GM06990 (cell line): ENCODE measurements at regions not wholly inside any gene's neighbourhood (a gene's known extent, or its start where the extent isn't known, plus 50 kb on each side); places are given as distances from the start of the nearest gene placed in this dataset.
A peak's percentile ranks its signal among the peaks of the same experiment; 100 is the strongest.

Source experiments
- DNase-seq: peaks from one replicate; pipeline ENCODE4 v3.0.0-alpha.2; 2011; ENCODE audit not compliant: insufficient read length; ENCODE audit errors: extremely low read depth
- H3K27me3 ChIP-seq: replicated peaks from 2 replicates; pipeline ENCODE4 v1.6.0; 2011; ENCODE audit warnings: low read length; ENCODE audit not compliant: control insufficient read depth, insufficient read depth
- H3K36me3 ChIP-seq: 2 replicates; pipeline ENCODE4 v1.5.1; 2011; ENCODE audit warnings: low read length; ENCODE audit not compliant: control insufficient read depth, insufficient read depth
- H3K4me3 ChIP-seq: replicated peaks from 2 replicates; pipeline ENCODE4 v1.5.1; 2011; ENCODE audit warnings: low read depth, mild to moderate bottlenecking, control low read depth, low read length
- CTCF ChIP-seq: IDR thresholded peaks from 2 replicates; pipeline ENCODE4 v1.5.1; 2011; ENCODE audit warnings: low read length, control low read depth, mild to moderate bottlenecking, inconsistent platforms; ENCODE audit not compliant: insufficient read depth, poor library complexity, severe bottlenecking

- no peak for TF ChIP-seq CTCF
- DNase-seq: no peak
- Histone ChIP-seq H3K27me3 (no peaks in the 10 kb centered on the region), H3K4me3 (no peak overlapping the region), H3K36me3 (no peaks in the 10 kb centered on the region)
Observed at GRCh38 chr21:17930093-17930492, 110.9 kb upstream of the C21orf91 start.

- TF ChIP-seq CTCF: no peak
- H3K27me3 ChIP-seq: no peaks in the 10 kb centered on the region
- no peak for DNase-seq
- no peak overlapping the region for H3K4me3 ChIP-seq
- no peaks in the 10 kb centered on the region for H3K36me3 ChIP-seq
Observed at GRCh38 chr21:17929510-17929909, 110.4 kb upstream of the C21orf91 start.

GRCh38 chr21:17925899-17926298 lies 106.7 kb upstream of the C21orf91 start:
- no peaks in the 10 kb centered on the region for H3K27me3 ChIP-seq
- DNase-seq: no peak
- H3K36me3 ChIP-seq: no peaks in the 10 kb centered on the region
- TF ChIP-seq CTCF: peak; percentile 54
- H3K4me3 ChIP-seq: no peak overlapping the region

- Histone ChIP-seq H3K36me3 (no peaks in the 10 kb centered on the region), H3K27me3 (no peaks in the 10 kb centered on the region), H3K4me3 (no peak overlapping the region)
- no peak for DNase-seq
- peak; percentile 88 for TF ChIP-seq CTCF
Observed at GRCh38 chr21:17925000-17925610, 105.9 kb upstream of the C21orf91 start.

- Histone ChIP-seq H3K36me3 (no peaks in the 10 kb centered on the region), H3K4me3 (no peak overlapping the region), H3K27me3 (no peaks in the 10 kb centered on the region)
- DNase-seq: no peak
- TF ChIP-seq CTCF: no peak
Observed at GRCh38 chr21:17921579-17922530, 102.7 kb upstream of the C21orf91 start.
